B cell (primary cell): ENCODE measurements at regions not wholly inside any gene's neighbourhood (a gene's known extent, or its start where the extent isn't known, plus 50 kb on each side); places are given as distances from the start of the nearest gene placed in this dataset.
A peak's percentile ranks its signal among the peaks of the same experiment; 100 is the strongest.

Experiments used
- ATAC-seq: fragments of 200-7000 bp; cut with Tn5 transposase; one replicate; pipeline ENCODE4 v1.10.0; 2021; ENCODE audit warnings: low read depth, mild to moderate bottlenecking, moderate number of reproducible peaks, moderate library complexity
- CTCF ChIA-PET: fragments of 350-600 bp; sonication (Branson Sonifier 250); formaldehyde crosslinking; loops from one replicate; lab custom pipeline; 2021; ENCODE audit warnings: antibody characterized with exemption, inconsistent platforms; lab: Charles Lee
- POLR2A ChIA-PET: fragments of 350-600 bp; sonication (Branson Sonifier 250); formaldehyde crosslinking; loops from one replicate; lab custom pipeline; 2021; ENCODE audit warnings: antibody characterized with exemption; lab: Charles Lee
- DNase-seq: peaks from one replicate; pipeline ENCODE4 v3.0.0; 2013
- H2AFZ ChIP-seq: 2 replicates; pipeline ENCODE4 v1.6.1; 2012; ENCODE audit warnings: mild to moderate bottlenecking, low read depth, low read length; ENCODE audit not compliant: insufficient read depth, poor library complexity, severe bottlenecking
- H3K27ac ChIP-seq, 2 donors: 1 replicate in 1 of 2; 2 replicates in 1 of 2; pipeline ENCODE4 v1.5.1; 2012 to 2013; ENCODE audit warnings: low read length in 2 of 2, mild to moderate bottlenecking in 2 of 2, moderate library complexity in 1 of 2
- H3K27me3 ChIP-seq, 4 experiments: fragments of 200-600 bp in 1 of 4; sonication (generic) in 1 of 4; replicated peaks in 1 of 4; 1 replicate in 2 of 4; 2 replicates in 2 of 4; pipeline versions ENCODE4 v1.6.1 to v1.7.0; 2013 to 2016; ENCODE audit warnings: low read length in 3 of 4, mild to moderate bottlenecking in 2 of 4, mixed read lengths in 1 of 4, moderate library complexity in 1 of 4; ENCODE audit not compliant: insufficient read depth in 4 of 4, control insufficient read depth in 3 of 4; ENCODE audit errors: control extremely low read depth in 1 of 4
- H3K36me3 ChIP-seq, 2 experiments: replicated peaks in 1 of 2; 1 replicate in 1 of 2; 2 replicates in 1 of 2; pipeline versions ENCODE4 v1.6.1 to v1.7.1; 2013; ENCODE audit warnings: low read length in 1 of 2; ENCODE audit not compliant: insufficient read depth in 2 of 2, control insufficient read depth in 1 of 2; ENCODE audit errors: control extremely low read depth in 1 of 2, extremely low read depth in 1 of 2
- H3K4me1 ChIP-seq, 2 donors: fragments of 200-600 bp in 1 of 2; sonication (generic) in 1 of 2; 1 replicate in 1 of 2; 2 replicates in 1 of 2; pipeline versions ENCODE4 v1.5.1 to v1.6.1; 2013 to 2017; ENCODE audit warnings: low read length in 2 of 2; ENCODE audit not compliant: control insufficient read depth in 2 of 2, insufficient read depth in 2 of 2
- H3K4me2 ChIP-seq: replicated peaks from 2 replicates; pipeline ENCODE3; 2012; ENCODE audit warnings: mild to moderate bottlenecking, low read depth, low read length; ENCODE audit not compliant: poor library complexity, severe bottlenecking
- H3K4me3 ChIP-seq, 5 experiments: fragments of 200-600 bp in 1 of 5; sonication (generic) in 1 of 5; 1 replicate in 3 of 5; 2 replicates in 2 of 5; pipeline versions ENCODE4 v1.5.1 to v1.7.0; 2011 to 2016; ENCODE audit warnings: low read length in 4 of 5, mild to moderate bottlenecking in 4 of 5, low read depth in 2 of 5, control low read depth in 1 of 5, moderate library complexity in 1 of 5; ENCODE audit not compliant: insufficient read depth in 1 of 5; ENCODE audit errors: control extremely low read depth in 1 of 5, extremely low read depth in 1 of 5
- H3K79me2 ChIP-seq: fragments of 200-600 bp; sonication (generic); one replicate; pipeline ENCODE4 v1.6.0; 2016; ENCODE audit warnings: low read length; ENCODE audit not compliant: control insufficient read depth, insufficient read depth
- H3K9ac ChIP-seq: fragments of 200-600 bp; sonication (generic); 2 replicates; pipeline ENCODE4 v1.6.1; 2017; ENCODE audit warnings: mild to moderate bottlenecking, low read length, moderate library complexity
- H3K9me3 ChIP-seq, 3 donors: one replicate each; pipeline versions ENCODE4 v1.6.1 to v1.7.1; 2013; ENCODE audit warnings: low read length in 2 of 3; ENCODE audit not compliant: control insufficient read depth in 2 of 3, insufficient read depth in 1 of 3; ENCODE audit errors: control extremely low read depth in 1 of 3
- H4K20me1 ChIP-seq: 2 replicates; pipeline ENCODE4 v1.6.0; 2012; ENCODE audit warnings: mild to moderate bottlenecking, low read length; ENCODE audit not compliant: insufficient read depth, control insufficient read depth, poor library complexity, severe bottlenecking
- H3K27ac Mint-ChIP-seq: one replicate; pipeline ENCODE4 v1.8.0; 2021; ENCODE audit warnings: mixed read lengths
- H3K27me3 Mint-ChIP-seq: one replicate; pipeline ENCODE4 v1.8.0; 2021; ENCODE audit warnings: mixed read lengths
- H3K4me1 Mint-ChIP-seq: one replicate; pipeline ENCODE4 v1.8.0; 2021; ENCODE audit warnings: mixed read lengths
- H3K4me3 Mint-ChIP-seq: one replicate; pipeline ENCODE4 v1.8.0; 2021; ENCODE audit warnings: mixed read lengths
- H3K9me3 Mint-ChIP-seq: one replicate; pipeline ENCODE4 v1.8.0; 2022; ENCODE audit warnings: mixed read lengths; ENCODE audit not compliant: insufficient read depth
- CTCF ChIP-seq: fragments of 200-600 bp; IDR thresholded peaks from one replicate; pipeline ENCODE4 v1.8.0; 2022; ENCODE audit warnings: antibody characterized with exemption, mild to moderate bottlenecking
- EZH2 ChIP-seq: IDR thresholded peaks from 2 replicates; pipeline ENCODE4 v1.6.1; 2012; ENCODE audit warnings: borderline replicate concordance, low read depth, mild to moderate bottlenecking, moderate library complexity, low read length; ENCODE audit not compliant: insufficient read depth, poor library complexity, severe bottlenecking
- WGBS: methylation state at CpG from one replicate; pipeline ENCODE4 v1.1.5; 2013; ENCODE audit warnings: missing lambda C conversion rate; ENCODE audit not compliant: insufficient coverage; 5-methylcytosine and 5-hydroxymethylcytosine counted together
- intact Hi-C: fragments of 100-400 bp; cut with micrococcal nuclease; formaldehyde crosslinking; loops from one replicate; pipeline ENCODE4 v1.10.0; 2022

GRCh38 chr5:111914966-111915636 is 158.1 kb upstream of the NREP start:
- POLR2A ChIA-PET = no interaction called here
- 75% methylated on average over 1 of the region's 1 CpG for WGBS
- Histone ChIP-seq H3K27ac (no peak overlapping the region), H3K4me1 (no peaks in the 10 kb centered on the region), H4K20me1 (no peaks in the 10 kb centered on the region), H3K4me2 (no peak overlapping the region), H3K9ac (no peak overlapping the region), H2AFZ (no peak overlapping the region), H3K4me3 (no peak overlapping the region), H3K36me3 (no peaks in the 10 kb centered on the region), H3K79me2 (no peaks in the 10 kb centered on the region), H3K27me3 (no peaks in the 10 kb centered on the region), H3K9me3 (no peaks in the 10 kb centered on the region)
- H3K4me1 Mint-ChIP-seq = no peaks in the 10 kb centered on the region
- peaks cover 4% of the 10 kb centered on the region for H3K27me3 Mint-ChIP-seq
- DNase-seq (no peak), ATAC-seq (no peak)
- no peak overlapping the region for H3K4me3 Mint-ChIP-seq
- peaks cover 4% of the 10 kb centered on the region for H3K9me3 Mint-ChIP-seq
- H3K27ac Mint-ChIP-seq = no peak overlapping the region
- CTCF ChIA-PET = no interaction called here
- intact Hi-C loops = no loop called here
- TF ChIP-seq CTCF (no peak), EZH2 (no peak)

- DNase-seq (no peak), ATAC-seq (no peak)
- no peak overlapping the region for H3K4me2 ChIP-seq
- no peaks in the 10 kb centered on the region for H3K36me3 ChIP-seq
- no peak overlapping the region for H3K27ac ChIP-seq
- Mint-ChIP-seq H3K4me3 (no peak overlapping the region), H3K9me3 (peaks cover 7% of the 10 kb centered on the region), H3K27me3 (no peaks in the 10 kb centered on the region), H3K4me1 (no peaks in the 10 kb centered on the region), H3K27ac (no peak overlapping the region)
- no peaks in the 10 kb centered on the region for H3K4me1 ChIP-seq
- POLR2A ChIA-PET = no interaction called here
- H4K20me1 ChIP-seq = no peaks in the 10 kb centered on the region
- no peaks in the 10 kb centered on the region for H3K27me3 ChIP-seq
- intact Hi-C loops = no loop called here
- WGBS = 92% methylated on average over 2 of the region's 5 CpGs
- no peak overlapping the region for H3K4me3 ChIP-seq
- no peak for TF ChIP-seq EZH2
- no peak for TF ChIP-seq CTCF
- no peaks in the 10 kb centered on the region for H3K79me2 ChIP-seq
- peaks cover 0 to 5% (median 1%) of the 10 kb centered on the region in 3 donors for H3K9me3 ChIP-seq
- CTCF ChIA-PET = no interaction called here
- no peak overlapping the region for H3K9ac ChIP-seq
- peak overlapping the region; percentile 5 for H2AFZ ChIP-seq
Measured at GRCh38 chr5:111902436-111902835, 145.4 kb upstream of the NREP start.
